RWPE2 (cell line): ENCODE measurements at regions not wholly inside any gene's neighbourhood (a gene's known extent, or its start where the extent isn't known, plus 50 kb on each side); places are given as distances from the start of the nearest gene placed in this dataset.

Experiments
- ATAC-seq: fragments of 200-7000 bp; cut with Tn5 transposase; 3 replicates; pipeline ENCODE4 v1.9.1; 2021; ENCODE audit warnings: low read depth
- DNase-seq: peaks from one replicate; pipeline ENCODE4 v3.0.0-alpha.2; 2020; ENCODE audit warnings: low spot score
- H3K27ac ChIP-seq: fragments of 450-650 bp; 2 replicates; pipeline ENCODE4 v1.5.1; 2017; ENCODE audit warnings: mild to moderate bottlenecking; ENCODE audit not compliant: poor library complexity, severe bottlenecking
- H3K27me3 ChIP-seq: fragments of 250-450 bp; sonication (Bioruptor Pico); 2 replicates; pipeline ENCODE4 v1.5.1; 2021; ENCODE audit warnings: mild to moderate bottlenecking, moderate library complexity; ENCODE audit not compliant: insufficient read depth, poor library complexity, severe bottlenecking
- H3K36me3 ChIP-seq: fragments of 250-450 bp; sonication (Bioruptor Pico); 2 replicates; pipeline ENCODE4 v1.5.1; 2020; ENCODE audit warnings: low read depth, mild to moderate bottlenecking, moderate library complexity
- H3K4me1 ChIP-seq: fragments of 250-450 bp; sonication (Bioruptor Pico); 2 replicates; pipeline ENCODE4 v1.5.1; 2021; ENCODE audit warnings: mild to moderate bottlenecking, moderate library complexity; ENCODE audit not compliant: insufficient read depth, poor library complexity, severe bottlenecking
- H3K4me3 ChIP-seq: fragments of 250-450 bp; sonication (Bioruptor Pico); 2 replicates; pipeline ENCODE4 v1.5.1; 2021; ENCODE audit warnings: mild to moderate bottlenecking, moderate library complexity; ENCODE audit not compliant: severe bottlenecking
- H3K9me3 ChIP-seq: fragments of 250-450 bp; sonication (Bioruptor Pico); 2 replicates; pipeline ENCODE4 v1.5.1; 2021; ENCODE audit warnings: mild to moderate bottlenecking, moderate library complexity; ENCODE audit not compliant: severe bottlenecking
- TF ChIP-seq, protein P1 (sequence below): fragments of 450-650 bp; IDR thresholded peaks from one replicate; pipeline ENCODE4 v1.5.1; 2017; ENCODE audit warnings: mild to moderate bottlenecking, moderate library complexity; ENCODE audit not compliant: poor library complexity, severe bottlenecking

DNA sequence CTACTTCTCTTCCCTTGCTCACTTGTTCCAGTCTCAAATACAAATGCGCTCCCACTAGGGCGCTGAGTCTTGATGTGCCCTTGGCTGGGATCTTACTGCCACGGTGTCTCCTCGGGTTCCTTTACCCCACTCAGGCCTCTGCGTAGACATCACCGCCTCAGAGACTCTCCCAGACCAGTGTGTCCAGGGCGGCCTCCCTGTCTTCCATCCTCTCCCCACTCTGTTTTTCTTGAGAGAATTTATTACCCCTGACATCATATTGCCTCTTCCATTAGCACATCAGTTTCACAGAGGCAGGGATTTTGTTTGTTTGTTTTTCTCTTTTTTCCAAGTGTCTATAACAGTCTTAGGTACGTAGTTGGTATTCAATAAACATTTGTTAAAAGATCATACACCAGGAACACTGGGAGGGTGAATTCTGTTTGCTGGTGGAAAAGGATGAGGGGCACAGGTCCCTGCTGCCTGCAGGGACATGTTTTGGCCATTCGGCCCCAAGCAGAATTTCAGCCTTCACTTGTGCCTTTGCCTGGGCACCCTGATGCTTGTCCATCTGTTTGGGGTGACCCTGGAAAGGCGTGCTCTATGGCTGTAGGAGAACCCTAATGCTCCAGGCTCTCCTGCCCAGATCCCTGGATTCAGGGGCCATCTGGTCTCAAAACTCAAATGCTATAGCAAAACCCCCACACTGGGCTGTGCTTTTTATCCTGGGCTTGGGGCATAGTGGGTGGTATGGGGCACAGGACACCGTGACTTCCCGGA, 55.0 kb downstream of the RPL37A start:
- DNase-seq (no peak), ATAC-seq (no peak)
- Histone ChIP-seq H3K36me3 (no peaks in the 10 kb centered on the region), H3K9me3 (no peaks in the 10 kb centered on the region), H3K4me3 (no peak overlapping the region), H3K27ac (peak overlapping the region; percentile 82), H3K27me3 (no peaks in the 10 kb centered on the region), H3K4me1 (peaks cover 46% of the 10 kb centered on the region)
- TF ChIP-seq, protein P1, sequence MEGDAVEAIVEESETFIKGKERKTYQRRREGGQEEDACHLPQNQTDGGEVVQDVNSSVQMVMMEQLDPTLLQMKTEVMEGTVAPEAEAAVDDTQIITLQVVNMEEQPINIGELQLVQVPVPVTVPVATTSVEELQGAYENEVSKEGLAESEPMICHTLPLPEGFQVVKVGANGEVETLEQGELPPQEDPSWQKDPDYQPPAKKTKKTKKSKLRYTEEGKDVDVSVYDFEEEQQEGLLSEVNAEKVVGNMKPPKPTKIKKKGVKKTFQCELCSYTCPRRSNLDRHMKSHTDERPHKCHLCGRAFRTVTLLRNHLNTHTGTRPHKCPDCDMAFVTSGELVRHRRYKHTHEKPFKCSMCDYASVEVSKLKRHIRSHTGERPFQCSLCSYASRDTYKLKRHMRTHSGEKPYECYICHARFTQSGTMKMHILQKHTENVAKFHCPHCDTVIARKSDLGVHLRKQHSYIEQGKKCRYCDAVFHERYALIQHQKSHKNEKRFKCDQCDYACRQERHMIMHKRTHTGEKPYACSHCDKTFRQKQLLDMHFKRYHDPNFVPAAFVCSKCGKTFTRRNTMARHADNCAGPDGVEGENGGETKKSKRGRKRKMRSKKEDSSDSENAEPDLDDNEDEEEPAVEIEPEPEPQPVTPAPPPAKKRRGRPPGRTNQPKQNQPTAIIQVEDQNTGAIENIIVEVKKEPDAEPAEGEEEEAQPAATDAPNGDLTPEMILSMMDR, result no peak

DNA sequence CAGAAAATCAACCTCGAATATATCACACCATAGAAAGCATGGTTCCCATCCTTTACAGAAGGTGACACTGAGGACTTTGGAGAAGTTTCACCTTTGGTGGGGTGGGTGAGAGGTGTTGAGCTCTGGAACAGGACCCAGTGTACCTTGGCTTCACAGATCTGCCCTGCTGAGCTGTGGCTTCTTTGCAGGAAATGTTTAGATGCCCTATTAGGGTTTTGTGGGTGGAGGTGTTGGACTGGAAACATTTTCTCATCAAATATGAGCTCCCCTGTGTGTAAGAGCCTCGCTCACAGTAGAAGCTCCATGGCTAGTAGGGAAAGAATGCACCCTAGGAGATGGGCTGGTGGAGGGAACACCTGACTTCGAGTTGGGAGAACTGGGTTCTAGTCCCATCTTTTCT, 55.6 kb downstream of the RPL37A start:
- no peak overlapping the region for H3K27ac ChIP-seq
- no peak for ATAC-seq
- no peaks in the 10 kb centered on the region for H3K27me3 ChIP-seq

DNA sequence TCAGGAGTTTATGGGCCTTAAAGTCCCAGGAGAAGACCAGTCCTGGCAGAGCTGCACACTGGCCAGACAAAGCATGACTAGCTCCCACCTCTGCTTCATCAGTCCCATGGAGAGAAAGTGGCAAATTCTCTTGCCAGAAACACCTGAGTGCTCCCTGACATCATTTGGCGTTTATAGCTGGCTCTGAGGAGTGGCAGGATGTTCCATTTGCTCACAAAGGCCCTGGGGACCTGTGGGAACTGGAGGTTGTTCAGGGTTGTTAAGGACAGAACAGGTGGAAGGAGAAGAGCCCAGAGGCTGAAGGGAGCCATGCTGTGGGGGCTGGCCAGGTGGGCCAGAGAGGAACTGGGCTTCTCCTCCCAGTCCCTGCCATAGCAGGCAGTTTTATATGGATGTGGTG, 56.1 kb downstream of the RPL37A start:
- TF ChIP-seq, protein P1, result no peak
- Histone ChIP-seq H3K27ac (peak overlapping the region; percentile 27), H3K36me3 (no peaks in the 10 kb centered on the region), H3K27me3 (no peaks in the 10 kb centered on the region), H3K4me1 (peaks cover 46% of the 10 kb centered on the region), H3K4me3 (no peak overlapping the region), H3K9me3 (no peaks in the 10 kb centered on the region)
- ATAC-seq (no peak), DNase-seq (no peak)

More for the DNA sequence above, 55.6 kb downstream of the RPL37A start:
- Histone ChIP-seq H3K4me3 (no peak overlapping the region), H3K36me3 (no peaks in the 10 kb centered on the region), H3K9me3 (no peaks in the 10 kb centered on the region), H3K4me1 (peaks cover 46% of the 10 kb centered on the region)
- no peak for DNase-seq
- TF ChIP-seq, protein P1, result no peak

DNA sequence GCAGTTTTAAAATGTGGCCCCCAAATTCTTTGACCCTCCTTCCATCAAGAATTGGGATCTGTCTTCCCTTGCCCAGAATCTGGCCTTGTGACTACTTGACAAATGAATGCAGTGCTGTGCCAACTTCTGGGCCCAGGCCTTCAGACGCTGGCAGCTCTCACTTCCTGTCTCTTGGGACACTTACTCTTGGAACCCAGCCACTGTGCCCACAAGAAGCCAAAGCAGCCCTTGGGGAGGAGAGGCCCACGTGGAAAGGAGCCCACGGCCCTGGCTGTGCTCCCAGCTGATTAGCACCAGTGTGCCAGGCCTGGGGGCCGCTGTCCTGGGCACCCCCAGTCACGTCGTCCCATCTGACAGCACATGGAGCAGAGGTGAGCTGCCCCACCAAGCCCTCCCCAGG, 56.6 kb downstream of the RPL37A start:
- Histone ChIP-seq H3K27me3 (no peaks in the 10 kb centered on the region), H3K36me3 (no peaks in the 10 kb centered on the region), H3K9me3 (no peaks in the 10 kb centered on the region), H3K4me3 (no peak overlapping the region), H3K27ac (peak overlapping the region; percentile 27), H3K4me1 (peaks cover 46% of the 10 kb centered on the region)
- ATAC-seq (peak; percentile 33; the same call in 1 of the 3 replicates), DNase-seq (no peak)
- TF ChIP-seq, protein P1, result no peak

DNA sequence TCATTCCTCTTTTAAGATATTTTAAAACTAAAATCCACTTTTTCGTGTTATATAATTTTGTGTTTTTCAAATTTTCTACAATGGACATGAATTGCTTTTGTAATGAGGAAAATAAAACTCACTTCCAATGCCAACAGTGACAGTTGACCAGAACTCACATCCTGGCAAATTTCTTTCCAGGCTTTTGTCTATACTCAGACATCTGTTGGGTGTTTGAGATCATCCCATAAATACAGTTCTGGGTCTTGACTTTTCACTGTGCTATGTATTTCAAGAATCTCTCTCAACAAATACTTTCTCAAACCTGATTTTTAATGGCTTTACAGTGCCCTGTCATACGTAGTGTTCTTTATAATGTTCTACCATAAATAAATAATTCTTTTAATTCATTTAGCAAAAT, 57.6 kb downstream of the RPL37A start:
- no peak for ATAC-seq
- H3K27ac ChIP-seq, result no peak overlapping the region
- TF ChIP-seq, protein P1, result no peak
- no peaks in the 10 kb centered on the region for H3K36me3 ChIP-seq
- H3K4me1 ChIP-seq, result peaks cover 36% of the 10 kb centered on the region
- no peak for DNase-seq
- H3K9me3 ChIP-seq, result no peaks in the 10 kb centered on the region
- no peak overlapping the region for H3K4me3 ChIP-seq
- H3K27me3 ChIP-seq, result no peaks in the 10 kb centered on the region
